ENCODE measurements at regions not wholly inside any gene's neighbourhood (a gene's known extent, or its start where the extent isn't known, plus 50 kb on each side); places are given as distances from the start of the nearest gene placed in this dataset.

DNA sequence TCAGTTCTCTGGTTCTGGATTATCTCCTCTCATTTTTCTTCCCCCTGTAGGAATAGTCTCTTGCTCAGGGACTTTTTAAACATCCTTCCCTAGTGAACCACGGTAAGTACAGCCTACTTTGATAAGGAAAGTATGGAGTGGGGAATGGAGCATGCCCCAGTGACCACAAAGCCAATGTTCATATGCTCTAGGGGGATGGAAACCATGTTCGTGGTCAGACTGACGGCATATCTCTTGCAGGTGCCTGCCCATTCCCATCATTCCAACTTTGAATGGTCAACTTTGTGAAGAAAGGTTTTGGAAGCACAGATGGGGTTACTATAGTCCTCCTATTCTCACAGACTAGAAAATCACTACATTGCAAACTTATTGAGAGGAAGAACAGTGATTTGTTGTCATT lies 332.5 kb upstream of the NCAM1 start:
- TF ChIP-seq, protein P1, sequence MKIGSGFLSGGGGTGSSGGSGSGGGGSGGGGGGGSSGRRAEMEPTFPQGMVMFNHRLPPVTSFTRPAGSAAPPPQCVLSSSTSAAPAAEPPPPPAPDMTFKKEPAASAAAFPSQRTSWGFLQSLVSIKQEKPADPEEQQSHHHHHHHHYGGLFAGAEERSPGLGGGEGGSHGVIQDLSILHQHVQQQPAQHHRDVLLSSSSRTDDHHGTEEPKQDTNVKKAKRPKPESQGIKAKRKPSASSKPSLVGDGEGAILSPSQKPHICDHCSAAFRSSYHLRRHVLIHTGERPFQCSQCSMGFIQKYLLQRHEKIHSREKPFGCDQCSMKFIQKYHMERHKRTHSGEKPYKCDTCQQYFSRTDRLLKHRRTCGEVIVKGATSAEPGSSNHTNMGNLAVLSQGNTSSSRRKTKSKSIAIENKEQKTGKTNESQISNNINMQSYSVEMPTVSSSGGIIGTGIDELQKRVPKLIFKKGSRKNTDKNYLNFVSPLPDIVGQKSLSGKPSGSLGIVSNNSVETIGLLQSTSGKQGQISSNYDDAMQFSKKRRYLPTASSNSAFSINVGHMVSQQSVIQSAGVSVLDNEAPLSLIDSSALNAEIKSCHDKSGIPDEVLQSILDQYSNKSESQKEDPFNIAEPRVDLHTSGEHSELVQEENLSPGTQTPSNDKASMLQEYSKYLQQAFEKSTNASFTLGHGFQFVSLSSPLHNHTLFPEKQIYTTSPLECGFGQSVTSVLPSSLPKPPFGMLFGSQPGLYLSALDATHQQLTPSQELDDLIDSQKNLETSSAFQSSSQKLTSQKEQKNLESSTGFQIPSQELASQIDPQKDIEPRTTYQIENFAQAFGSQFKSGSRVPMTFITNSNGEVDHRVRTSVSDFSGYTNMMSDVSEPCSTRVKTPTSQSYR (CRISPR knock-in tag; IDR thresholded peaks at IDR 0.05; ENCODE audit: borderline replicate concordance), result no peak
- TF ChIP-seq RAD21 (CRISPR knock-in tag; IDR thresholded peaks at IDR 0.05), result no peak
- no peak for TF ChIP-seq EP300 (IDR thresholded peaks at IDR 0.05; ENCODE audit: low read depth in 2 of 2, low read length in 2 of 2)
- TF ChIP-seq EP300 (CRISPR knock-in tag; IDR thresholded peaks at IDR 0.05; ENCODE audit: borderline replicate concordance), result no peak
- no peak for TF ChIP-seq POLR2AphosphoS5 (IDR thresholded peaks at IDR 0.05; ENCODE audit: low read depth, low read length)
- TF ChIP-seq, protein P2, sequence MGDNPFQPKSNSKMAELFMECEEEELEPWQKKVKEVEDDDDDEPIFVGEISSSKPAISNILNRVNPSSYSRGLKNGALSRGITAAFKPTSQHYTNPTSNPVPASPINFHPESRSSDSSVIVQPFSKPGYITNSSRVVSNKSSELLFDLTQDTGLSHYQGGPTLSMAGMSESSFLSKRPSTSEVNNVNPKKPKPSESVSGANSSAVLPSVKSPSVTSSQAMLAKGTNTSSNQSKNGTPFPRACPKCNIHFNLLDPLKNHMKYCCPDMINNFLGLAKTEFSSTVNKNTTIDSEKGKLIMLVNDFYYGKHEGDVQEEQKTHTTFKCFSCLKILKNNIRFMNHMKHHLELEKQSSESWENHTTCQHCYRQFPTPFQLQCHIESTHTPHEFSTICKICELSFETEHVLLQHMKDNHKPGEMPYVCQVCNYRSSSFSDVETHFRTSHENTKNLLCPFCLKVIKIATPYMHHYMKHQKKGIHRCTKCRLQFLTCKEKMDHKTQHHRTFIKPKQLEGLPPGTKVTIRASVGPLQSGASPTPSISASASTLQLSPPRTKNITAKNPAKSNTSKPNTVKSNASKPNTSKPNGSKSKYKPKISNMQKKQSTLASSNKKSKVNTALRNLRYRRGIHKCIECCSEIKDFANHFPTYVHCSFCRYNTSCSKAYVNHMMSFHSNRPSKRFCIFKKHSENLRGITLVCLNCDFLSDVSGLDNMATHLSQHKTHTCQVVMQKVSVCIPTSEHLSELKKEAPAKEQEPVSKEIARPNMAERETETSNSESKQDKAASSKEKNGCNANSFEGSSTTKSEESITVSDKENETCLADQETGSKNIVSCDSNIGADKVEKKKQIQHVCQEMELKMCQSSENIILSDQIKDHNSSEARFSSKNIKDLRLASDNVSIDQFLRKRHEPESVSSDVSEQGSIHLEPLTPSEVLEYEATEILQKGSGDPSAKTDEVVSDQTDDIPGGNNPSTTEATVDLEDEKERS (CRISPR knock-in tag; IDR thresholded peaks at IDR 0.05), result no peak
- no peak for TF ChIP-seq SRY (CRISPR knock-in tag; IDR thresholded peaks at IDR 0.05)
- TF ChIP-seq GATAD2A (CRISPR knock-in tag; IDR thresholded peaks at IDR 0.05), result no peak

All from HepG2 (cell line).